ENCODE measurements at regions not wholly inside any gene's neighbourhood (a gene's known extent, or its start where the extent isn't known, plus 50 kb on each side); places are given as distances from the start of the nearest gene placed in this dataset.

DNA sequence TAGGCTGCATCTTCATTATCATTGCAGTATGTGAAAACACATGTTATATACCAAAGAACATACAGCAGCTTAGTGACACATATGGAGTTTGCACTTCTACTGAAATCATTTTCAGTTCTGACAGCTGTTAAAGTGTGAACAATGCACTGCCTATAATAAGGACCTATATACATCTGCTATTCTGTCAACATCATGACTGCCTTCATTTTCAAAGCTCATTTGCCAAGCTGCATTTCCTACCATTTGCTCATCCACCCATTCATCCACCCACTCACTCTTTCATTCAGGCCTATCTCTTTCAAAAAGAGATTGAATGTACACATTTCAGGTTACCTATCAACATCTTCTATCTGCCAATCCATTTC, 81.7 kb upstream of the STK17B start:
- no peaks in the 10 kb centered on the region for H3K9me3 ChIP-seq
- H3K4me1 ChIP-seq = no peaks in the 10 kb centered on the region
- TF ChIP-seq POLR2A (IDR thresholded peaks at IDR 0.05) = no peak
- TF ChIP-seq, protein P1, sequence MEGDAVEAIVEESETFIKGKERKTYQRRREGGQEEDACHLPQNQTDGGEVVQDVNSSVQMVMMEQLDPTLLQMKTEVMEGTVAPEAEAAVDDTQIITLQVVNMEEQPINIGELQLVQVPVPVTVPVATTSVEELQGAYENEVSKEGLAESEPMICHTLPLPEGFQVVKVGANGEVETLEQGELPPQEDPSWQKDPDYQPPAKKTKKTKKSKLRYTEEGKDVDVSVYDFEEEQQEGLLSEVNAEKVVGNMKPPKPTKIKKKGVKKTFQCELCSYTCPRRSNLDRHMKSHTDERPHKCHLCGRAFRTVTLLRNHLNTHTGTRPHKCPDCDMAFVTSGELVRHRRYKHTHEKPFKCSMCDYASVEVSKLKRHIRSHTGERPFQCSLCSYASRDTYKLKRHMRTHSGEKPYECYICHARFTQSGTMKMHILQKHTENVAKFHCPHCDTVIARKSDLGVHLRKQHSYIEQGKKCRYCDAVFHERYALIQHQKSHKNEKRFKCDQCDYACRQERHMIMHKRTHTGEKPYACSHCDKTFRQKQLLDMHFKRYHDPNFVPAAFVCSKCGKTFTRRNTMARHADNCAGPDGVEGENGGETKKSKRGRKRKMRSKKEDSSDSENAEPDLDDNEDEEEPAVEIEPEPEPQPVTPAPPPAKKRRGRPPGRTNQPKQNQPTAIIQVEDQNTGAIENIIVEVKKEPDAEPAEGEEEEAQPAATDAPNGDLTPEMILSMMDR (IDR thresholded peaks at IDR 0.05) = no peak
- H3K4me3 ChIP-seq (replicated peaks in 1 of 3) = no peak overlapping the region
- no peaks in the 10 kb centered on the region for H3K36me3 ChIP-seq
- no peak overlapping the region for H3K27ac ChIP-seq
- intact Hi-C loops (cut with DNase I) = no loop called here
- no peaks in the 10 kb centered on the region for H3K27me3 ChIP-seq
- no peak for DNase-seq

DNA sequence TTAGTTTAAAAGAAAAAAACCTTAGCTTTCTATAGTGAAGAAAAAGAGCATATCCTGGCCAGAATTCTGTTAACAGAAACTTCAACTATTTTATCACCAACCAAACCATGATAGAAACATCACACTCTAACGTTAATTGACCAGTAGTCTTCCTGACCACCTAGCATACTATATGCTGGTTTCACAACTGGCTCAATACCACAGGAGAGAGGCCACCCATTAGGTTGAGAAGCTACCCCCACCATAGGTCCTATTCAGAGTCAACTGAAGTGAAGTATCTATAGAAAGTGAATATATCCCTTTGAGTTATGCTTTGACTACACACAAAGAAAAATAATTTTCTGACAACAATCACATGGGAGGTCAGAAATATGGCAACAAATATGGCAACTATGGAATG, 85.2 kb upstream of the STK17B start:
- H3K27me3 ChIP-seq = no peaks in the 10 kb centered on the region
- H3K4me3 ChIP-seq (replicated peaks in 1 of 3) = no peak overlapping the region
- no peak overlapping the region for H3K27ac ChIP-seq
- no peaks in the 10 kb centered on the region for H3K9me3 ChIP-seq
- no peaks in the 10 kb centered on the region for H3K4me1 ChIP-seq
- intact Hi-C loops (cut with DNase I) = no loop called here
- TF ChIP-seq POLR2A (IDR thresholded peaks at IDR 0.05) = no peak
- TF ChIP-seq, protein P1 (IDR thresholded peaks at IDR 0.05) = no peak
- H3K36me3 ChIP-seq = no peaks in the 10 kb centered on the region
- 88 to 89% methylated on average over 1 of the region's 1 CpG for WGBS, 2 donors
- DNase-seq = no peak

DNA sequence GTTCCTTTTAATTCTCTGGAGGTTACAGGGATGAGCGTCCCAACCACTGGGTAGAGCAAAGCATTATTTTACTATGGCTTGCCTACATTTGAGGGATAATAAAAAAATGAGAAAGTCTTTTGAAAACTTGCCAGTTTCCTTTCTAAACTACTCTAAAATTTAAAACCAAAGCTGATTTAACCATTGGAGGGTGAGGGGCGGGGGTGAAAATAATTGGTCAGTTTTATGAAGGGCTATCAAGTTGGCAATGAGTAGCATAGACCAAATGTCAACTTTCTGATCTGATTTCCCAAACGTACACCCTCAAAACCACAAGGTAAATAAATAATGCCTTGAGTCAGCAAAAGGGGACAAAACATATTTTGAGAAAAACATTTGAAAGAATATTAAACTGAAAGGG, 85.7 kb upstream of the STK17B start:
- TF ChIP-seq POLR2A (IDR thresholded peaks at IDR 0.05) = no peak
- TF ChIP-seq, protein P1 (IDR thresholded peaks at IDR 0.05) = no peak
- 85 to 86% methylated on average over 3 of the region's 3 CpGs for WGBS, 2 donors
- H3K27ac ChIP-seq = no peak overlapping the region
- intact Hi-C loops (cut with DNase I) = no loop called here
- no peak overlapping the region for H3K4me3 ChIP-seq (replicated peaks in 1 of 3)
- H3K36me3 ChIP-seq = no peaks in the 10 kb centered on the region
- DNase-seq = no peak
- H3K4me1 ChIP-seq = no peaks in the 10 kb centered on the region
- H3K27me3 ChIP-seq = no peaks in the 10 kb centered on the region
- no peaks in the 10 kb centered on the region for H3K9me3 ChIP-seq

DNA sequence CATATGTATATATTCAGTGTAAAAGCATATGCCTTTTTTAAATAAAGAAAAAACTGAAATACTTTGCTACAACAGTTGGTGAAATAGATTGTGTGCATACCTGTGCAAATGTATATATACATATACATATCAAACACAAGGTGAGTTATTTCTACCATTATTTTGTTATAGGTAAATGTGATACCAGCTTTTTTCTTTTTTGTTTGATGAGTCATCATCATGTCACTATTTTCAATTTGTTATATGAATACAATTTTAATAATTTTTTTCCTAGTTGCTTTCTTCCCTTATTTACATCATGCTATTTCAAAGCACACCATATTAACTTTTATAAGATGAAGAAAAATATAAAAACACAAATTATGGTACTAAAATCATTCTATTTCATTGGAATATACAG, 87.0 kb upstream of the STK17B start:
- DNase-seq = no peak
- Histone ChIP-seq H3K36me3 (no peaks in the 10 kb centered on the region), H3K27ac (no peak overlapping the region), H3K9me3 (no peaks in the 10 kb centered on the region), H3K4me1 (no peaks in the 10 kb centered on the region), H3K4me3 (replicated peaks in 1 of 3) (no peak overlapping the region), H3K27me3 (no peaks in the 10 kb centered on the region)
- intact Hi-C loops (cut with DNase I) = no loop called here
- TF ChIP-seq POLR2A (IDR thresholded peaks at IDR 0.05) = no peak
- TF ChIP-seq, protein P1 (IDR thresholded peaks at IDR 0.05) = no peak

DNA sequence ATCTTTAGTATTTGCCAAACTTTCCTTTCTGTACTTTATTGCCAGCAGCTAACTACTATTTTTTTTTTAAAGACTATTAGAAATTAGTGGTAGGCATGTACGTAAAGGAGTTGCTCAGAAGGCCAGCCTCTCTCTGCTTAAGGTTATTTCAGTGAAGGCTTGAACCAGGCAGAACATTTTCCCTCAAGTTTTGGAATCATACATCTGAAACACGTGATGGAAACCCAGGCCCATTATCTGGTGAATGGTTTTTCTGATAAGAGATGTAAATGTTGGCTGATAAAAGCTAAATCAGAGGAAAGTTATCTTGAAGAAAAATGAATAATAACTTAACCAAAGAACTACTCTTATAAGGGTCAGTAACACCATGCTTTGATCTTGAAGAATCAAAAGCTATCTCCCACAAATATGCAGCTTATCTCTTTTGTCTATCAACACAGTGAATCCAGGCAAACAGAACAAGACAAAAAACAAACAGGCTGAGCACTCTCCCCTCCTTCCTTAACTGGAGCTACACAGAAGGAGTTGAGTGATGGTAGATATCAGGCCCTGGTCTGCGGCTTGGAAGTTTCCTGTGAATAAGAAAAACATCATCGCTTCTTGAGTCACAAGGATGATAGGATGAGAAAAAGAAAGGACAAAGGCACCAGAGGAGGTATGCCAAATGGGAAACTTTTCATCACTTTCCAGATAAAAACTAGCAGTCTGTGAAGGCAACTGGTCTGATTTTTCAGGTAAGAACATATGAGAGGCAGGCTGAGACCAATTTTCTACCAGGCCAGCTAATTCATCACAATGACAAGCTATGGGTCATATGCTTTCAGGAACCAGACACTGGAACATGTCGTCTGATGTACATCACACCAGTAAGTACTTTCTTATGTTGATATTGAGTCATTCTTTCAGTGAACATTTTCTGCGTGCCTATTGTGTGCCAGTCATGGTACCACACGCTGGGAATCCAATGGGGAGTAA, 88.4 kb upstream of the STK17B start:
- no peak for DNase-seq
- no peaks in the 10 kb centered on the region for H3K4me1 ChIP-seq
- TF ChIP-seq, protein P1 (IDR thresholded peaks at IDR 0.05) = no peak
- no peak for TF ChIP-seq POLR2A (IDR thresholded peaks at IDR 0.05)
- H3K4me3 ChIP-seq (replicated peaks in 1 of 3) = no peak overlapping the region
- intact Hi-C loops (cut with DNase I) = no loop called here
- no peaks in the 10 kb centered on the region for H3K36me3 ChIP-seq
- H3K27me3 ChIP-seq = no peaks in the 10 kb centered on the region
- 69 to 72% methylated on average over 7 of the region's 7 CpGs for WGBS, 2 donors
- no peak overlapping the region for H3K27ac ChIP-seq
- H3K9me3 ChIP-seq = no peaks in the 10 kb centered on the region

Measured in thyroid gland (tissue), 4 donors.